KMS-11 (cell line): ENCODE measurements at regions not wholly inside any gene's neighbourhood (a gene's known extent, or its start where the extent isn't known, plus 50 kb on each side); places are given as distances from the start of the nearest gene placed in this dataset.

Source experiments
- H2AFZ ChIP-seq: fragments of 200-600 bp; sonication (generic); 2 replicates; pipeline ENCODE4 v1.6.1; 2016; ENCODE audit warnings: antibody characterized with exemption, mixed run types, low read depth
- H3K27ac ChIP-seq: fragments of 200-600 bp; sonication (generic); 2 replicates; pipeline ENCODE4 v1.6.1; 2016; ENCODE audit warnings: mild to moderate bottlenecking, mixed run types
- H3K27me3 ChIP-seq: fragments of 200-600 bp; sonication (generic); 2 replicates; pipeline ENCODE4 v1.6.1; 2017; ENCODE audit warnings: mild to moderate bottlenecking, low read depth, mixed run types, moderate library complexity; ENCODE audit not compliant: insufficient read depth
- H3K36me3 ChIP-seq: fragments of 200-600 bp; sonication (generic); 2 replicates; pipeline ENCODE4 v1.6.1; 2017; ENCODE audit warnings: mild to moderate bottlenecking, mixed run types; ENCODE audit not compliant: insufficient read depth
- H3K4me1 ChIP-seq: fragments of 200-600 bp; sonication (generic); 2 replicates; pipeline ENCODE4 v1.6.1; 2016; ENCODE audit warnings: mild to moderate bottlenecking, low read depth, mixed run types; ENCODE audit not compliant: poor library complexity, severe bottlenecking
- H3K4me2 ChIP-seq: fragments of 200-600 bp; sonication (generic); 2 replicates; pipeline ENCODE4 v1.7.0; 2016; ENCODE audit warnings: mild to moderate bottlenecking, mixed run types
- H3K4me3 ChIP-seq: fragments of 200-600 bp; sonication (generic); IDR thresholded peaks from 2 replicates; pipeline ENCODE4 v1.6.1; 2017; ENCODE audit warnings: low read depth, low read length, mixed read lengths; ENCODE audit not compliant: insufficient read depth
- H3K79me2 ChIP-seq: fragments of 200-600 bp; sonication (generic); 2 replicates; pipeline ENCODE4 v1.6.1; 2016; ENCODE audit warnings: low read depth, mixed run types; ENCODE audit not compliant: insufficient read depth
- H3K9ac ChIP-seq: fragments of 200-600 bp; sonication (generic); 2 replicates; pipeline ENCODE4 v1.6.1; 2016; ENCODE audit warnings: mild to moderate bottlenecking, mixed run types
- H4K20me1 ChIP-seq: fragments of 200-600 bp; sonication (generic); 2 replicates; pipeline ENCODE4 v1.6.1; 2016; ENCODE audit warnings: mild to moderate bottlenecking, mixed run types; ENCODE audit not compliant: insufficient read depth
- CTCF ChIP-seq: fragments of 200-600 bp; sonication (generic); conservative IDR thresholded peaks from 2 replicates; pipeline ENCODE4 v1.6.1; 2017; ENCODE audit warnings: low read depth, mild to moderate bottlenecking, antibody characterized with exemption, low read length, moderate library complexity, mixed read lengths

GRCh38 chr9:27950382-27950781 is 377.1 kb upstream of the C9orf72 start:
- no peaks in the 10 kb centered on the region for H3K36me3 ChIP-seq
- no peaks in the 10 kb centered on the region for H3K4me1 ChIP-seq
- H2AFZ ChIP-seq, result no peak overlapping the region
- H3K27me3 ChIP-seq, result no peaks in the 10 kb centered on the region
- no peak overlapping the region for H3K9ac ChIP-seq
- H3K4me2 ChIP-seq, result no peak overlapping the region
- H4K20me1 ChIP-seq, result no peaks in the 10 kb centered on the region
- H3K79me2 ChIP-seq, result no peaks in the 10 kb centered on the region
- H3K27ac ChIP-seq, result no peak overlapping the region
- no peak overlapping the region for H3K4me3 ChIP-seq
- TF ChIP-seq CTCF, result no peak

GRCh38 chr9:27954858-27955257 is 381.6 kb upstream of the C9orf72 start:
- no peaks in the 10 kb centered on the region for H3K4me1 ChIP-seq
- H3K4me3 ChIP-seq, result no peak overlapping the region
- H3K9ac ChIP-seq, result no peak overlapping the region
- H4K20me1 ChIP-seq, result no peaks in the 10 kb centered on the region
- no peaks in the 10 kb centered on the region for H3K36me3 ChIP-seq
- no peaks in the 10 kb centered on the region for H3K27me3 ChIP-seq
- H3K27ac ChIP-seq, result no peak overlapping the region
- no peaks in the 10 kb centered on the region for H3K79me2 ChIP-seq
- H3K4me2 ChIP-seq, result no peak overlapping the region
- TF ChIP-seq CTCF, result no peak
- H2AFZ ChIP-seq, result no peak overlapping the region

DNA sequence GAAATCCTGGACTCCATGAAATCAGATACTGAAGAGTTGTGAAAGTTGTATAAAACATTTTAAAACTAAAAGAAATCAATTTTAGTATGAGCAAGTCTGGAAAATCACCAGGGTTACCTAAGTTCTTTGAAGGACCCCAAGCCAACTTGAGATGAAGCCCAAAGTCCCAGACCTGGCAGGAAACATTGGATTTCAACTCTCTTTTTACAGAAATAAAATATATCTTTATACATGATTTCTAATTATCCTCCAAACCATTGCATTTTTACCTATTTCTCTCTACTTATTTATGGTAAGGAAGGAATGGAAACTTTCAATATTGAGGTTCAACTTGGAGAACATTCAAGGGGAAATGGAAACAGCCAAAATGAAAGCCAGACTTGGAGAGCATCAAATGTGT is 390.6 kb upstream of the C9orf72 start:
- no peaks in the 10 kb centered on the region for H3K79me2 ChIP-seq
- H3K9ac ChIP-seq, result no peak overlapping the region
- H2AFZ ChIP-seq, result no peak overlapping the region
- no peaks in the 10 kb centered on the region for H4K20me1 ChIP-seq
- H3K27me3 ChIP-seq, result no peaks in the 10 kb centered on the region
- no peaks in the 10 kb centered on the region for H3K4me1 ChIP-seq
- H3K36me3 ChIP-seq, result no peaks in the 10 kb centered on the region
- no peak overlapping the region for H3K27ac ChIP-seq
- H3K4me3 ChIP-seq, result no peak overlapping the region
- no peak overlapping the region for H3K4me2 ChIP-seq
- TF ChIP-seq CTCF, result no peak

DNA sequence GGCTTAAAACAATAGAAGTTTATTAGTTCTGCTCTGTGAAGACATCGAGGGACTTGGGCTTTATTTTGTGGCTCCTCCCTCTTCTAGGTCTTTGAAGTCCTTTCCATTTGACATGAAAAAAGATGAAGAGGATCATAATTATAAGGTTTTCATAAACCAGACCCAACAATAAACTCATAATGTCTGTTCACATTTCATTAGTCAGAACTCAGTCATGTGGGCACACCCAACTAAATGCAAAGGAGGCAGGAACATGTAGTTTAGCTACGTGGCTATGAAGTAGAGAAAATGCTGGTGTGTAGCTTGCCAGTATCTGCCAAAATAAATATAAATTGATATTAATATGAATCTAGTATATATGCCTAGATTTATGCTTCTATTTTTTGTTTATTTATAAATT is 393.9 kb upstream of the C9orf72 start:
- TF ChIP-seq CTCF, result no peak
- H3K4me1 ChIP-seq, result no peaks in the 10 kb centered on the region
- H4K20me1 ChIP-seq, result no peaks in the 10 kb centered on the region
- H3K9ac ChIP-seq, result no peak overlapping the region
- no peak overlapping the region for H3K4me2 ChIP-seq
- no peak overlapping the region for H3K4me3 ChIP-seq
- no peaks in the 10 kb centered on the region for H3K79me2 ChIP-seq
- H3K27me3 ChIP-seq, result no peaks in the 10 kb centered on the region
- no peak overlapping the region for H3K27ac ChIP-seq
- H3K36me3 ChIP-seq, result no peaks in the 10 kb centered on the region
- H2AFZ ChIP-seq, result no peak overlapping the region

DNA sequence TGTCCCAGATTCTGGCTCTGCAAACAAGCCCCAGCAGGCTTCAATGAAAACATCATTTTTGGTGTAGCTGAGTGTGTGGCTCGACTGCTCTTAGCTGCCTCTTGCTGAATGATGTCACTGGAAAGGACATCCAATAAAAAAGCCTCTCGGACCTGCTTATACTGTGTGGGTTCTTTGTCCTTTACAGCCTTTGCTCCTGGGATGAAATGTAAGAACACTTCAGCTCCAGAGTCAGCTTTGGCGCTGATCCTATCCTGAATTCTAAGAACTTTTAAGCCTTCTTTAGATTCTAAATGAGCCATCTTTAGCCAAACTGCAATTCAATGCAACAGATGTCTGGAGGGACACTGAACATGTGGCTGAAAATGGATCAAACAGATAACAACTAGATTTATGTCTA is 404.6 kb upstream of the C9orf72 start:
- no peaks in the 10 kb centered on the region for H3K27me3 ChIP-seq
- H4K20me1 ChIP-seq, result no peaks in the 10 kb centered on the region
- no peak overlapping the region for H3K4me3 ChIP-seq
- no peaks in the 10 kb centered on the region for H3K79me2 ChIP-seq
- H3K27ac ChIP-seq, result no peak overlapping the region
- no peak overlapping the region for H2AFZ ChIP-seq
- no peaks in the 10 kb centered on the region for H3K4me1 ChIP-seq
- no peak overlapping the region for H3K9ac ChIP-seq
- H3K36me3 ChIP-seq, result no peaks in the 10 kb centered on the region
- no peak overlapping the region for H3K4me2 ChIP-seq
- no peak for TF ChIP-seq CTCF
